HEK293T (cell line): ENCODE measurements at regions not wholly inside any gene's neighbourhood (a gene's known extent, or its start where the extent isn't known, plus 50 kb on each side); places are given as distances from the start of the nearest gene placed in this dataset.
"Not testable (repeated sequence)": the region's sequence is repeated elsewhere in the genome, so short reads cannot be mapped to it uniquely, and the experiment has no call there.

Experiments
- CTCF ChIA-PET: fragments of 350-600 bp; formaldehyde crosslinking; extraction: SDS; loops from one replicate; lab custom pipeline; 2021; ENCODE audit warnings: antibody characterized with exemption, inconsistent platforms; lab: Yijun Ruan, JAX
- POLR2A ChIA-PET: fragments of 350-600 bp; formaldehyde crosslinking; extraction: SDS; loops from one replicate; lab custom pipeline; 2020; ENCODE audit warnings: antibody characterized with exemption, inconsistent platforms; lab: Yijun Ruan, JAX
- DNase-seq: peaks from one replicate; pipeline ENCODE4 v3.0.0; 2012; ENCODE audit warnings: mixed read lengths; ENCODE audit errors: extremely low spot score
- ARNT ChIP-seq: fragments of 450-650 bp; IDR thresholded peaks from 2 replicates; pipeline ENCODE4 v1.6.1; 2017; ENCODE audit warnings: mild to moderate bottlenecking
- BHLHE40 ChIP-seq: fragments of 450-650 bp; IDR thresholded peaks from 2 replicates; pipeline ENCODE4 v1.6.1; 2016; ENCODE audit warnings: mild to moderate bottlenecking, moderate library complexity, borderline replicate concordance
- CTBP1 ChIP-seq: fragments of 450-650 bp; IDR thresholded peaks from 2 replicates; pipeline ENCODE4 v1.6.1; 2016; ENCODE audit warnings: borderline replicate concordance
- ELF4 ChIP-seq: fragments of 450-650 bp; IDR thresholded peaks from 2 replicates; pipeline ENCODE4 v1.6.1; 2017; ENCODE audit warnings: antibody characterized with exemption
- FOXA1 ChIP-seq: fragments of 450-650 bp; IDR thresholded peaks from 2 replicates; pipeline ENCODE4 v1.6.1; 2016; ENCODE audit warnings: mild to moderate bottlenecking
- FOXK2 ChIP-seq: fragments of 450-650 bp; IDR thresholded peaks from 2 replicates; pipeline ENCODE4 v1.6.1; 2016; ENCODE audit warnings: mild to moderate bottlenecking
- FOXM1 ChIP-seq: fragments of 450-650 bp; IDR thresholded peaks from 2 replicates; pipeline ENCODE4 v1.6.1; 2017; ENCODE audit warnings: mild to moderate bottlenecking, borderline replicate concordance
- HDGF ChIP-seq: fragments of 450-650 bp; IDR thresholded peaks from 2 replicates; pipeline ENCODE4 v1.6.1; 2017; ENCODE audit warnings: antibody characterized with exemption, borderline replicate concordance
- L3MBTL2 ChIP-seq: fragments of 450-650 bp; conservative IDR thresholded peaks from 2 replicates; pipeline ENCODE4 v1.6.1; 2016; ENCODE audit warnings: mild to moderate bottlenecking
- LEF1 ChIP-seq: fragments of 450-650 bp; IDR thresholded peaks from 2 replicates; pipeline ENCODE4 v1.6.1; 2017; ENCODE audit warnings: mild to moderate bottlenecking, borderline replicate concordance
- NFRKB ChIP-seq: fragments of 450-650 bp; IDR thresholded peaks from 2 replicates; pipeline ENCODE4 v1.6.1; 2016; ENCODE audit warnings: mild to moderate bottlenecking, moderate library complexity
- SP1 ChIP-seq: fragments of 450-650 bp; IDR thresholded peaks from 2 replicates; pipeline ENCODE4 v1.6.1; 2017
- SUZ12 ChIP-seq: fragments of 450-650 bp; IDR thresholded peaks from 2 replicates; pipeline ENCODE4 v1.6.1; 2016; ENCODE audit warnings: mild to moderate bottlenecking
- TARDBP ChIP-seq: fragments of 450-650 bp; IDR thresholded peaks from 2 replicates; pipeline ENCODE4 v1.6.1; 2016
- ZNF384 ChIP-seq: fragments of 450-650 bp; IDR thresholded peaks from 2 replicates; pipeline ENCODE4 v1.6.1; 2016
- TF ChIP-seq, protein P1 (sequence below): fragments of 450-650 bp; IDR thresholded peaks from 2 replicates; pipeline ENCODE4 v1.6.1; 2016

DNA sequence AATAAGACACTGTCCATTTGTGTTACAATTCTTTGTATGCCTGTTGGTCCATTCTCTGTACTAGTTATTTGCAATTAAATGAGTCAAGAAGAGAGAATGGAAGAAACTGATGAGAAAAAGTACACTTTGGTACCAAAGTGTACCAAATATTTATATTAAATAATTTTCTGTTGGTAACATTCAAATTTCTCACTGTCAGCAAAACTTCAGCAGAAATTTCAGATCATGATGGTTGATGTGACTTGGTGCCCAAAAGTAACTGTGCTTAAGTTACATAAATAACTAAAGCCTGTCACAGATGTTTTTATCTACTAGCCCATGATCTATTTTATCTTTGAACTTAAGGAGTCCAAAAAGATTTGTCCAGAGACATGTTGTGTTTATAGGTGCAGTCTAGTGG is 274.4 kb upstream of the CXADR start:
- ChIA-PET POLR2A (no interaction called here), CTCF (no interaction called here)
- no peak for TF ChIP-seq ARNT
- TF ChIP-seq L3MBTL2: no peak
- TF ChIP-seq TARDBP: no peak
- no peak for TF ChIP-seq ZNF384
- no peak for TF ChIP-seq SUZ12
- TF ChIP-seq SP1: no peak
- no peak for TF ChIP-seq FOXK2
- TF ChIP-seq FOXM1: no peak
- no peak for TF ChIP-seq NFRKB
- no peak for TF ChIP-seq FOXA1
- no peak for TF ChIP-seq ELF4
- no peak for TF ChIP-seq HDGF
- no peak for TF ChIP-seq LEF1
- TF ChIP-seq, protein P1, sequence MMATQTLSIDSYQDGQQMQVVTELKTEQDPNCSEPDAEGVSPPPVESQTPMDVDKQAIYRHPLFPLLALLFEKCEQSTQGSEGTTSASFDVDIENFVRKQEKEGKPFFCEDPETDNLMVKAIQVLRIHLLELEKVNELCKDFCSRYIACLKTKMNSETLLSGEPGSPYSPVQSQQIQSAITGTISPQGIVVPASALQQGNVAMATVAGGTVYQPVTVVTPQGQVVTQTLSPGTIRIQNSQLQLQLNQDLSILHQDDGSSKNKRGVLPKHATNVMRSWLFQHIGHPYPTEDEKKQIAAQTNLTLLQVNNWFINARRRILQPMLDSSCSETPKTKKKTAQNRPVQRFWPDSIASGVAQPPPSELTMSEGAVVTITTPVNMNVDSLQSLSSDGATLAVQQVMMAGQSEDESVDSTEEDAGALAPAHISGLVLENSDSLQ: no peak
- TF ChIP-seq BHLHE40: no peak
- no peak for TF ChIP-seq CTBP1
- no peak for DNase-seq

DNA sequence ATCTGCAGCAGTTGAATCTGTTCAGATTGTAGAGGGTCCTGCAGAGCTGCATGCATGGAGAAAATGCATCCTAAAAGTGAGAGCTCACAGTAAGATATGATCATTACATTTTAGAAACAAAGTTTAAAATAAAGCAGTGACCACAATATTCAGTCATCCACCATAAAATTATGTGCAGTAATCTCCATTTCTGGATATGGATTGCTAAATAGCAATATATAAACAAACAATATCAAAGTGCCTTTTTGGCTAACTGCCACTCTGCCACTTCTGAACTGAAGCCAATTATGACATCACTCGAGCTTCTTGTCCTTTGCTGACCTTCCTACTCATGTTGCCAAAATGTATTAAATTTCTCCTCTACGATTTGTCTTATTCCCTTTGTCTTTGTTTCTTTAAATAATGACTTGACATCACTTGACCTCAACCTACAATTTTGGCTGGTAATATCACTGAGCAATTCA is 262.0 kb upstream of the CXADR start:
- ChIA-PET POLR2A (no interaction called here), CTCF (no interaction called here)
- DNase-seq: peak; percentile 42
- no peak for TF ChIP-seq ZNF384
- TF ChIP-seq TARDBP: no peak
- TF ChIP-seq ELF4: no peak
- 0 out of 2 replicates have a peak, but pooled peaks have one; percentile 36 for TF ChIP-seq FOXK2
- TF ChIP-seq SP1: no peak
- TF ChIP-seq SUZ12: no peak
- TF ChIP-seq L3MBTL2: no peak
- TF ChIP-seq FOXM1: no peak
- TF ChIP-seq, protein P1: peak; percentile 66
- TF ChIP-seq BHLHE40: no peak
- TF ChIP-seq FOXA1: no peak
- TF ChIP-seq ARNT: no peak
- no peak for TF ChIP-seq LEF1
- peak; percentile 55; the same call in 1 of the 2 replicates for TF ChIP-seq CTBP1
- TF ChIP-seq NFRKB: no peak
- TF ChIP-seq HDGF: no peak

DNA sequence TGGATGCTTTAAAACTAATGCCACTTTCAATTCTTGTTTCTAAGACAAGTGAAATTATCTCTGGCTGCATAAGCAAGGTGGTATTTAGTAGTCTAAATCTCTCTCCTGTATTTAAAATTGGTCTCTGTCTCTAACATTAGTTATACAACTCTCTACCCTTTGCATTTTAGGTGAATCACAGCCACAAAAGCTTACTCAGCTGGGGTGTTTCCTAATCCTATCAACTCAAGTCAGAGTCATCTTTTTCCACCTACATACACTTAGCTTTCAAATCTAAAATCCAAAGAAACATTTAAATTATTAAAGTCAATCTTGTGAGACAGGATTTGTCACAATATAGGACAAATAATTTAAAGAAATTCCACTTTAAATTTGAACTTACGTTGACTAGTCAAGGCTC is 255.1 kb upstream of the CXADR start:
- CTCF ChIA-PET: no interaction called here
- POLR2A ChIA-PET: no interaction called here
- DNase-seq: no peak
- TF ChIP-seq TARDBP (no peak), FOXM1 (no peak), L3MBTL2 (no peak), SP1 (no peak), CTBP1 (no peak)

DNA sequence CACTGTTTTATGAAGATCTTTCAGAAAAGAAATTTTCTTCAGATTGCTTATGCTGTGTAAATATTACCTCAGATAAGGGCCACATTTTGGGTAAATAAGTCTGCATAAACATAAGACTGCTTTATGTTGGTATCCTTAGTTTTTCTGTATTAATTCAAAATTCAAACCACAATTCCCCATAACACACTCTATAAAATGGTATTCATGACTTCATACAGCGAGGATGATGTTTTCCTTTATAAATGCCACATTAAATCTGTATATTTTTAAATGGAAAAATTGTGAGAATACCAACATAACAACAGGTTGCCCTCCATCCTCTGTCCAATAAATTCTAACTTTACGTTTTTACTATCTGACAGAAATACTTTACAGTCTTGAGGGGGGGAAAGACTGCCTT is 248.7 kb upstream of the CXADR start:
- ChIA-PET POLR2A (no interaction called here), CTCF (interaction anchor here (0.5 kb wide), 1 partner anchor 384 kb away, joined by 4 read pairs; no protein-coding TSS in a partner anchor)
- no peak for DNase-seq
- TF ChIP-seq, protein P1: peak; percentile 87
- TF ChIP-seq LEF1: no peak
- peak; percentile 40; the same call in 1 of the 2 replicates for TF ChIP-seq FOXA1
- TF ChIP-seq CTBP1: peak; percentile 51; the same call in 1 of the 2 replicates
- no peak for TF ChIP-seq SUZ12
- no peak for TF ChIP-seq ZNF384

DNA sequence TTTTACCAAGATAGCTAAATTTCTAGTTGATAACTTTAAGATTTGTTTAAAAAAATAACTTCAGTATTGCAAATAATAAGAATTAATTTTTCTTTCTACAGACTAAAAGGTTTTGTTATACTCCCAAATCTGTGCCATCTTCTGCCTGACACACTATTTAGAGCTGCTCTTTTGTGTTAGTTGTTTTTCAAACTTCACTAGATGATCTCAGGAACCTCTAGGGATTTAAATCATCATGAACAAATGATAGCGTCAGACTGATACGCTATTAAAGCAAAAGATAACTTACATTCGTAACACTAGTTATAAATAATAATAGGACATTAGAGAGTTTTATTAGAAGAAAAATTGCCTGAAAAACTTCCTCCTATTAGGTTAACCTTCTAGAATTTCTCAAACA is 243.1 kb upstream of the CXADR start:
- no peak for TF ChIP-seq FOXA1
- no peak for TF ChIP-seq ELF4
- no peak for TF ChIP-seq L3MBTL2
- TF ChIP-seq FOXK2: no peak
- no peak for TF ChIP-seq FOXM1
- TF ChIP-seq LEF1: no peak
- TF ChIP-seq SUZ12: no peak
- no peak for TF ChIP-seq TARDBP
- no peak for TF ChIP-seq ZNF384
- no peak for TF ChIP-seq SP1
- ChIA-PET CTCF (interaction anchor here (0.8 kb wide), 1 partner anchor 121 kb away, joined by 7 read pairs; no protein-coding TSS in a partner anchor), POLR2A (no interaction called here)
- no peak for DNase-seq

DNA sequence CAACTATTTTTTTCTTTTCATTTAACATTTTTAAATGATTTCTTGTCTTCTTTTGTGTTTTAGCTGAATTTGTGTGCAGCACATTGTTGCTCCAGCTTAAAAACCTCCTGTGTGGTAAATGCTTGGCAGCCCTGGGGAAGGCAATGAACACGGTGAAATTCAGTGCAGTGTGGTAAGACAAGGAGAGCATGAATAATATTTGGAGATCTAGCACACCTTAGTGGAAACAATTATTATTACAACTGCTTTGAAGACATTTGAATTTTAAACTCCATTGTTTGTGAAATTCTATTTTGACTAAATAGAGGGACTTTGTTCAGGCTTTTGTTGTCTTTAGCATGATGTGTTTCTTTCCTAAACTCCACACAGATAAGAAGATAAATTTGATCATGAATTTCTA is 242.6 kb upstream of the CXADR start:
- TF ChIP-seq LEF1 (no peak), FOXA1 (no peak), SUZ12 (no peak)
- ChIA-PET CTCF (no interaction called here), POLR2A (no interaction called here)
- DNase-seq: peak; percentile 59

DNA sequence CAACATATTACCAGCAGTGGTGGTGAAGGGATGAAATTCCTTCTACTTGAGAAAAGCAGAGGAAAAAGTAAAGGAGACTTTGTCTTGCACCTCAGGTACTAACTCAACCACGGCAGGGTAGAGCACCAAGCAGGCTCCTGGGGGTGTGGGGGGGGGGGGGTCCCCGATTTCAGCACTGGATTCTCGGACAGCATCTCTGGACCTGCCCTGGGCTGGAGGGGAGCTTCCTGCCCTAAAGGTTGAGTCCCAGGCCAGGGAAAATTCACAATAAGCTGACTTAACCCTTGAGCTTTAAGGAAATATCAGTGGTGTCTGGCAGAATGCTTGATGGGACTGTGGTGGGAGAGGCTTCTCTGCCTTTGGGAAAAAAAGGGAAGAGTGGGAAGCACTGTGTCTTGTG is 233.2 kb upstream of the CXADR start:
- CTCF ChIA-PET: interaction anchor here (0.7 kb wide), 1 partner anchor 18 kb away, joined by 3 read pairs; no protein-coding TSS in a partner anchor

DNA sequence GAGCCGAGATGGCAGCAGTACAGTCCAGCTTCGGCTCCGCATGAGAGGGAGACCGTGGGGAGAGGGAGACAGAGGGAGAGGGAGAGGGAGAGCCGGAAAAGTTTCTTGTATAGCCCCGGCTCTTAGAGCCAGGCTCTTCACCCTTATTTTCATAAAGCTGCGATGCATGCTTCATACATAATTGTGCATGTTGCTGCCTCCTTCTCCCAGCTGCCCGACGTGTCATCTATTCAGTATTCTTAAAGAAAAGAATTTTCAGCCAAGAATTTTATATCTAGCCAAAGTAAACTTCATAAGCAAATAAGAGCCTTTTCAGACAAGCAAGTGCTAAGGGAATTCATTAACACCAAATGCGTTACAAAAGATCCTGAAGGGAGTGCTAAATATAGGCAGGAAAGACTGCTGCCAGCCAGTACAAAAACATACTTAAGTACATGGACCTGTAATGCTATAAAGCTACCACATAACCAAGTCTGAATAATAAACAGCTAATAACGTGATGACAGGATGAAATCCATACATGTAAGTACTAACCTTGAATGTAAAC is 219.8 kb upstream of the CXADR start:
- CTCF ChIA-PET, POLR2A ChIA-PET, DNase-seq: not testable (repeated sequence)

More for the DNA sequence above, 233.2 kb upstream of the CXADR start:
- POLR2A ChIA-PET: no interaction called here
- DNase-seq: no peak
- no peak for TF ChIP-seq FOXM1
- TF ChIP-seq ELF4: no peak
- no peak for TF ChIP-seq TARDBP
- no peak for TF ChIP-seq ZNF384
- no peak for TF ChIP-seq LEF1
- no peak for TF ChIP-seq FOXA1
- TF ChIP-seq ARNT: no peak
- TF ChIP-seq BHLHE40: no peak
- TF ChIP-seq SUZ12: no peak
- TF ChIP-seq NFRKB: no peak
- no peak for TF ChIP-seq HDGF
- no peak for TF ChIP-seq FOXK2
- TF ChIP-seq L3MBTL2: no peak
- no peak for TF ChIP-seq SP1
